ENCODE measurements at regions not wholly inside any gene's neighbourhood (a gene's known extent, or its start where the extent isn't known, plus 50 kb on each side); places are given as distances from the start of the nearest gene placed in this dataset.

DNA sequence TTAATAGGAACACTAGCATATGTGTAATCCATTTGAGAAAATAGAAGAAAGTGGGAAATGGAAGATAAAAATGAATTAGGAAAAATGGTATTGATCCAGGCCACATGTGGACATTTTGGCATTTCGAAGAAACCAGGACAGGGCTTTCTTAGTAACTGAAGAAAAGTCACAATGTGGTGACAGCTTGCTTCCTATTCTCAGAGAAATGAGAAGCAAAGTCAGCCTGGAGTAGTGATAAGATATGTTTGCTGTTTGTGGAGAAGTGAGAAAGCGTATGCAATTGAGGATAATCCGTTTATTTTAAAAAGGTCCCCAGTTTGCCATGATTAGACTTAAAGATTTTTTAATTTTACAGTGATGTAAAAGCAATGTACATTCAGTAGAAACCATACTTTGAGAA, 127.9 kb downstream of the SLITRK6 start:
- Histone ChIP-seq H3K79me2 (ENCODE audit: control insufficient read depth, insufficient read depth, low read length) (no peaks in the 10 kb centered on the region), H3K9ac (ENCODE audit: low read length) (no peak overlapping the region), H2AFZ (ENCODE audit: insufficient read depth, low read depth, low read length, poor library complexity, severe bottlenecking) (no peak overlapping the region), H3K27ac (ENCODE audit: low read length in 2 of 2) (no peak overlapping the region), H3K4me2 (replicated peaks; ENCODE audit: low read depth, low read length, poor library complexity, severe bottlenecking) (no peak overlapping the region), H3K27me3 (replicated peaks in 1 of 4; ENCODE audit: control extremely low read depth in 1 of 4, control insufficient read depth in 3 of 4, insufficient read depth in 4 of 4, low read length in 3 of 4) (no peaks in the 10 kb centered on the region), H4K20me1 (ENCODE audit: control insufficient read depth, insufficient read depth, low read length, poor library complexity, severe bottlenecking) (no peaks in the 10 kb centered on the region), H3K4me3 (ENCODE audit: control extremely low read depth in 1 of 5, extremely low read depth in 1 of 5, insufficient read depth in 1 of 5, low read depth in 2 of 5, low read length in 4 of 5) (no peak overlapping the region), H3K36me3 (replicated peaks in 1 of 2; ENCODE audit: control extremely low read depth in 1 of 2, control insufficient read depth in 1 of 2, extremely low read depth in 1 of 2, insufficient read depth in 2 of 2, low read length in 1 of 2) (no peaks in the 10 kb centered on the region), H3K9me3 (ENCODE audit: control extremely low read depth in 1 of 3, control insufficient read depth in 2 of 3, insufficient read depth in 1 of 3, low read length in 2 of 3) (no peaks in the 10 kb centered on the region), H3K4me1 (ENCODE audit: control insufficient read depth in 2 of 2, insufficient read depth in 2 of 2, low read length in 2 of 2) (no peaks in the 10 kb centered on the region)
- CTCF ChIA-PET = no interaction called here
- H3K27me3 Mint-ChIP-seq = no peaks in the 10 kb centered on the region
- no peak overlapping the region for H3K4me3 Mint-ChIP-seq
- H3K27ac Mint-ChIP-seq = no peak overlapping the region
- H3K4me1 Mint-ChIP-seq = no peaks in the 10 kb centered on the region
- POLR2A ChIA-PET = no interaction called here
- DNase-seq = no peak
- TF ChIP-seq, protein P1, sequence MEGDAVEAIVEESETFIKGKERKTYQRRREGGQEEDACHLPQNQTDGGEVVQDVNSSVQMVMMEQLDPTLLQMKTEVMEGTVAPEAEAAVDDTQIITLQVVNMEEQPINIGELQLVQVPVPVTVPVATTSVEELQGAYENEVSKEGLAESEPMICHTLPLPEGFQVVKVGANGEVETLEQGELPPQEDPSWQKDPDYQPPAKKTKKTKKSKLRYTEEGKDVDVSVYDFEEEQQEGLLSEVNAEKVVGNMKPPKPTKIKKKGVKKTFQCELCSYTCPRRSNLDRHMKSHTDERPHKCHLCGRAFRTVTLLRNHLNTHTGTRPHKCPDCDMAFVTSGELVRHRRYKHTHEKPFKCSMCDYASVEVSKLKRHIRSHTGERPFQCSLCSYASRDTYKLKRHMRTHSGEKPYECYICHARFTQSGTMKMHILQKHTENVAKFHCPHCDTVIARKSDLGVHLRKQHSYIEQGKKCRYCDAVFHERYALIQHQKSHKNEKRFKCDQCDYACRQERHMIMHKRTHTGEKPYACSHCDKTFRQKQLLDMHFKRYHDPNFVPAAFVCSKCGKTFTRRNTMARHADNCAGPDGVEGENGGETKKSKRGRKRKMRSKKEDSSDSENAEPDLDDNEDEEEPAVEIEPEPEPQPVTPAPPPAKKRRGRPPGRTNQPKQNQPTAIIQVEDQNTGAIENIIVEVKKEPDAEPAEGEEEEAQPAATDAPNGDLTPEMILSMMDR (IDR thresholded peaks at IDR 0.05) = no peak
- no peak for TF ChIP-seq EZH2 (IDR thresholded peaks at IDR 0.05; ENCODE audit: borderline replicate concordance, insufficient read depth, low read depth, low read length, poor library complexity, severe bottlenecking)
- 75% methylated on average over 1 of the region's 3 CpGs for WGBS (ENCODE audit: insufficient coverage)
- peaks cover 6% of the 10 kb centered on the region for H3K9me3 Mint-ChIP-seq (ENCODE audit: insufficient read depth)
- intact Hi-C loops (cut with micrococcal nuclease) = no loop called here
- no peak for ATAC-seq (ENCODE audit: low read depth)

DNA sequence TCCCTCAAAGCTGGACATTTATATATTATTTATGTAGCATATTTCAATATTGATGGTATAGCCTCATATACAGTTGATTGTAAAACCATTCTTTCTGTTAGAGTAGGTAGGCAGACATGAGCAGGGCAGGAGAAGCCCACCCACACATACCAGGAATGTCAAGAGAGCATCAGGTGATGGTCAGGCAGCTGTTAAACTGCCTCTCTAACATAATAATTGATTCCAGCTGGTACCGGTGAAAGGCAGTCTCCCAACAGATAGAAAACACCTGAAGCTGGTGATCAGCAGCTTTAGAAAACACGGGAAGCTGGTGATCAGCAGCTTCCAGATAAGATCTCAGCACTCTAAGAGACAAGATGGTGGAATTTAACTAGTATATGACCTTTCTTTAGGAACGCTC, 132.9 kb downstream of the SLITRK6 start:
- Histone ChIP-seq H3K36me3 (replicated peaks in 1 of 2; ENCODE audit: control extremely low read depth in 1 of 2, control insufficient read depth in 1 of 2, extremely low read depth in 1 of 2, insufficient read depth in 2 of 2, low read length in 1 of 2) (no peaks in the 10 kb centered on the region), H4K20me1 (ENCODE audit: control insufficient read depth, insufficient read depth, low read length, poor library complexity, severe bottlenecking) (no peaks in the 10 kb centered on the region), H3K4me3 (ENCODE audit: control extremely low read depth in 1 of 5, extremely low read depth in 1 of 5, insufficient read depth in 1 of 5, low read depth in 2 of 5, low read length in 4 of 5) (no peak overlapping the region), H3K27me3 (replicated peaks in 1 of 4; ENCODE audit: control extremely low read depth in 1 of 4, control insufficient read depth in 3 of 4, insufficient read depth in 4 of 4, low read length in 3 of 4) (no peaks in the 10 kb centered on the region), H3K79me2 (ENCODE audit: control insufficient read depth, insufficient read depth, low read length) (no peaks in the 10 kb centered on the region), H3K27ac (ENCODE audit: low read length in 2 of 2) (no peak overlapping the region), H2AFZ (ENCODE audit: insufficient read depth, low read depth, low read length, poor library complexity, severe bottlenecking) (no peak overlapping the region), H3K9me3 (ENCODE audit: control extremely low read depth in 1 of 3, control insufficient read depth in 2 of 3, insufficient read depth in 1 of 3, low read length in 2 of 3) (peaks cover 0 to 1% (median 0%) of the 10 kb centered on the region in 3 donors), H3K9ac (ENCODE audit: low read length) (no peak overlapping the region), H3K4me1 (ENCODE audit: control insufficient read depth in 2 of 2, insufficient read depth in 2 of 2, low read length in 2 of 2) (no peaks in the 10 kb centered on the region), H3K4me2 (replicated peaks; ENCODE audit: low read depth, low read length, poor library complexity, severe bottlenecking) (no peak overlapping the region)
- no peak overlapping the region for H3K4me3 Mint-ChIP-seq
- H3K27me3 Mint-ChIP-seq = no peaks in the 10 kb centered on the region
- H3K4me1 Mint-ChIP-seq = no peaks in the 10 kb centered on the region
- no peak for TF ChIP-seq EZH2 (IDR thresholded peaks at IDR 0.05; ENCODE audit: borderline replicate concordance, insufficient read depth, low read depth, low read length, poor library complexity, severe bottlenecking)
- TF ChIP-seq, protein P1 (IDR thresholded peaks at IDR 0.05) = no peak
- no peak overlapping the region for H3K27ac Mint-ChIP-seq
- intact Hi-C loops (cut with micrococcal nuclease) = no loop called here
- ATAC-seq (ENCODE audit: low read depth) = no peak
- ChIA-PET CTCF (no interaction called here), POLR2A (no interaction called here)
- H3K9me3 Mint-ChIP-seq (ENCODE audit: insufficient read depth) = peaks cover 5% of the 10 kb centered on the region
- DNase-seq = no peak
- whole genome bisulfite sequencing (ENCODE audit: insufficient coverage) = 80% methylated on average over 2 of the region's 3 CpGs

Measured in B cell (primary cell).